ENCODE measurements at regions not wholly inside any gene's neighbourhood (a gene's known extent, or its start where the extent isn't known, plus 50 kb on each side); places are given as distances from the start of the nearest gene placed in this dataset.
A peak's percentile ranks its signal among the peaks of the same experiment; 100 is the strongest.

DNA sequence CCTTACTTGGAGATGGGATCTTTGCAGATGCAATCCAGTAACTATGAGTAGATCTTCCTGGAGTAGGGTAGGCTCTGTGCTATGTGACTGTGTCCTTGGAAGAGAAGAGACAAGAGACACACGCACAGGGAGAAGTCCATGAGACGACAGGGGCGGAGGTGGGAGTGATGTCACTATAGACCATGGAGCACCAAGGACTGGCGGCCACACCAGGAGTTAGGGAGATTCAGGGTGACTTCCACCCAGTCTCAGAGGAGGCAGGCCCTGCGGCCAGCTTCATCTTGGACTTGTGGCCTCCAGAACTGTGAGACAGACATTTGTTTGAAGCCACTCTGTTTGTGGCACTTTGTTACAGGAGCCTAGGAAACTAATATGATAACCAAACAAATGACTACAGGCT lies 177.8 kb downstream of the INHBB start:
- intact Hi-C loops (cut with DNase I): loop anchor here (5.0 kb wide), 1 partner anchor 181 kb away; no protein-coding TSS in a partner anchor
- peak in 3 of 10 donors; percentile 21 to 51 (median 41) for DNase-seq

- intact Hi-C loops (cut with DNase I): loop anchor here (5.0 kb wide), 1 partner anchor 182 kb away; no protein-coding TSS in a partner anchor
- DNase-seq: peak in 3 of 10 donors; percentile 43 to 79 (median 60)
Measured at GRCh38 chr2:120524174-120524573, 178.2 kb downstream of the INHBB start.

DNA sequence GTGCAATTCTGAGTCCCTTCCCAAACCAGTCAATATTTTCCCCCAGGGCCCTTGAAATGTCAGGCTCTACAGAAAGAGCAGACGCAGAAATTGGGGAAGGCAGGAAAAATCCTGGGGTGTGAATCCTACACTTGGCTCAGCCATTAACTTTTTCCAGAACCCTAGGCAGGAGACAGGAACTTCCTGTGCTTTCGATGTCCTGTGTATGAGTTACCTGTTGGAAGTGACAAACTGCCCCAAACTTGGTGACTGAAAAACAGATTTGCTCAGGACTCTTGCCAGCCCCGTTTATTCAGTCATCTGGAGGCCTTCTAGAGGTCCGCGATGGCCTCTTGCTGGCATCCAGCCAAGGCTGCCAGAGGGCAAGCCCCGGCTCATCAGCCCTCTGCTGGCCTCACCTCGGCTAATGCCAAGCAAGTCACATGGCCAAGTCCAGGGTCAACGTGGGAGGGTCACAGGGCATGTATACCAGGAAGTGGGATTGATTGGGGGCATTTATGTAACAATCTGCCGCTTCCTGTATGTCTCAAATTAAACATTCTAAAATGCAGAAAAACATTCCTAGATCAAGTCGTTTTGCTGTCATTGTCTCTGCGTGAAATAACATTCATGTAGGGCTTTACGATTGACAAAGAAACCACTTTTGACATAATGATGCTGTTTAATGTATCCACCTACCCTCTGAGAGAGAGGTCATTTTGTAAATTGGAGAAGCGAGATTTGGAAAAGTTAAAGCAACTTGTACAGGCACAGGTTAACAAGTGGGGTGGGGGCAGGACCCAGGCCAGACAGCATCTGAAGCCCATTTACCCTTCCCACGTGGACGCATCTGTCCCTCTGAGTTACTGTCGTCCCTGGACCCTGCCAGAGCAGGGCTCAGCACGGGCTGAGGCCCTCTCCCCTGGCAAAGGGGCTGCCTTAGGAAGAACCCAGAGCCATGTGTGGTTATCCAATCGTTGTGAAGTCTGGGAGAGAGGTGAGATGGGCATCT lies 179.4 kb downstream of the INHBB start:
- intact Hi-C loops (cut with DNase I): no loop called here

GRCh38 chr2:120526047-120526562 lies 180.2 kb downstream of the INHBB start:
- intact Hi-C loops (cut with DNase I): no loop called here
- DNase-seq: peak in 3 of 10 donors; percentile 52 to 71 (median 53)

More for the DNA sequence above, 179.4 kb downstream of the INHBB start:
- peak in 3 of 10 donors; percentile 39 to 81 (median 60) for DNase-seq

DNA sequence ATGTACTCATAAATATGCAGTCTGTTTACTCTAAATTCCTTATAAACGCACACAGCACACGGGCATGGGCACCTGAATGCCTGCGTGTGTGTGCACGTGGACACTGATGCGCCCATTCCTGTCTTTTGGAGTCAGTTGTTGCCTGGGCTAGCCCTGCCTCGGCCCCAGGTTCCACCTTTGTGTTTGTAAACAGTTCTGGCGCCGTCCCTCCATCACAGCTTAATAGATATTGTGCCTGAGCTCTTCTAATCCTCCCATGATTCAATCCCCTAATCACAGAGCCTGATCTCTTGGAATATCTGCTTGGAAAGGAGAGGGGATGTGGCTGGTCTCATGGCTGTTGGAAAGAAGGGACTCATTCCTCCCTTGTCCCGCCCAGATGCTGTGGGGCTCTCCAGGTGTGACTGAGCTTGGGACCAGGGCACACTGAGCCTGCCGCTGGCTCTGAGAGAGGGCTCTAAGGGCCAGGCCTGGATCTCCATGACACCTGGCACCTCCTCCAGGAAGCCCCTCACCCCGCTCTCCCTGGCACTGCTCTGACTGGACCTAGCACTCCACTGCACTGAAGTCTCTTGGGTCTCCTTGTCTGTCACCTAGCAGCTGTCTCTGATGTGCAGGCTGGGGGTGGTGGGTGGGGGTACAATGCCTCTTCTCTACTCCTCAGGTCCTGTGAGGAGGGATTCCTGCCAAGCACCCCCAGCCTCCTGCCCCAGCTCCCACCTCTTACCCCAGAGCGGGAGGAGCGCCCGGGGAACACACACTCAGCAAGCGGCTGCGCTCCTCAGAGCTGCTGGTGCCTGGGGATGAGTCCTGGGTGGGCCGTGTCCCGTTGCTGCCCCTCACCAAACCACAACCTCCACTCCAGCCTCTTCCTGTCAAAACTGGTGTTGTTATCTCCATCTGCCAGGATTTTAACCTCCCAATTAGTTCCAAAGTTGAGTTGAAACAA lies 181.3 kb downstream of the INHBB start:
- peak in 3 of 10 donors; percentile 43 to 83 (median 76) for DNase-seq
- intact Hi-C loops (cut with DNase I): no loop called here

DNA sequence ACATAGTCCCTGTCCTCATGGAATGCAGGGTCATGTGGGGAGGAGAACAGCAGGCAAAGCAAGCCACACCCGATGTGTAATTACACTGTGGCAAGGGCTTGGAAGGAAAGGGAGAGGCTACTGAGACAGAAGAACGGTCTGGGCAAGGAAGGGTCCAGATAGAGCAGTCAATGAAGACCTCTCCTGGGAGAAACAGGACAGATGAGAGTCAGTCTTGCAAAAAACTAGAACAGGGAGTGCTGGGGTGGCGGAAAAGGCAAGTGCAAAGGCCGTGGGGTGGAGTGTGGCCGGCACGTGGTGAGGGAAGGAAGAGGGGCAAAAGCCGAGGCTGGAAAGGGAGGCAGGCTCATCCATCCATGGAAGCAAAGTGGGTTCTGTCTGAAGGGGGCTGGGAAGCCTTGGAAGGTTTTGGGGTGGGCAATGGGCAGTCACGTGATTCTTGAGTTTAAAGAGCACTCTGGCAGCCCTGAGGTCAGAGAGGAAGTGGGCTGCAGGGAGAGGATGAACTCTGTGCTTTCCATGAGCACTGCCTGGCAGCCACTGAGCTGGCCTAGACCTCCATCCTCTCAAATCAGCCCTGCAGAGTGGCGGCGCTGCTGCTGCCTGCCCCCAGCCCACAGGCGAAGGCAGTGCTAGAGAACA lies 182.2 kb downstream of the INHBB start:
- intact Hi-C loops (cut with DNase I): no loop called here

GRCh38 chr2:120528693-120529076 lies 182.7 kb downstream of the INHBB start:
- DNase-seq: peak in 2 of 10 donors; percentile 41 to 44
- intact Hi-C loops (cut with DNase I): no loop called here

More for the DNA sequence above, 182.2 kb downstream of the INHBB start:
- peak in 3 of 10 donors; percentile 42 to 70 (median 43) for DNase-seq

GRCh38 chr2:120530781-120531180 lies 184.8 kb downstream of the INHBB start:
- intact Hi-C loops (cut with DNase I): no loop called here
- no peak for DNase-seq

GRCh38 chr2:120531365-120531764 lies 185.4 kb downstream of the INHBB start:
- DNase-seq: no peak
- intact Hi-C loops (cut with DNase I): no loop called here

- intact Hi-C loops (cut with DNase I): no loop called here
Measured at GRCh38 chr2:120531863-120532600, 186.1 kb downstream of the INHBB start.

GRCh38 chr2:120533625-120534024 lies 187.7 kb downstream of the INHBB start:
- peak in 2 of 10 donors; percentile 63 to 69 for DNase-seq
- intact Hi-C loops (cut with DNase I): no loop called here

More at GRCh38 chr2:120531863-120532600, 186.1 kb downstream of the INHBB start:
- DNase-seq: peak in 2 of 10 donors; percentile 46 to 66

- intact Hi-C loops (cut with DNase I): no loop called here
- no peak for DNase-seq
Measured at GRCh38 chr2:120534457-120534856, 188.5 kb downstream of the INHBB start.

DNA sequence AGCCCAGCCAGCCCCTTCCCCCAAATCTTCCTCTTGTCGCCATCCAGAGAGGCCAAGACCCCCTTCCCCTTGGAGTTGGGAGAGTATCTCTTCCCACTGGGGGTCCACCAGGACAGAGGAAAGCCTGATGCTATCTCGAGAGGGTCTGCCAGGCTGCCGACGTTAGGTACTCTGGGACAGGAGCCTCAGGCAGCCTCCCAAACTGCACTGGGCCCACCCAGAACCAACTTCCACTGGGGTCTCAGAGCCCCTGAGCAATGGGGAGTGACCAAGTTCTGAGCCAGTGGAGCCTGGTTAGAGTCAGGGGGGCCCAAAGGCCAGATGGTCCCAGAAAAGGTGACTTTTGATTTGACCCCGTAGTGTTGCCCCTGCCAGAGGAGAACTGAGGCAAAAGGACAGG lies 189.1 kb downstream of the INHBB start:
- intact Hi-C loops (cut with DNase I): no loop called here
- DNase-seq: peak in 1 of 10 donors; percentile 51

DNA sequence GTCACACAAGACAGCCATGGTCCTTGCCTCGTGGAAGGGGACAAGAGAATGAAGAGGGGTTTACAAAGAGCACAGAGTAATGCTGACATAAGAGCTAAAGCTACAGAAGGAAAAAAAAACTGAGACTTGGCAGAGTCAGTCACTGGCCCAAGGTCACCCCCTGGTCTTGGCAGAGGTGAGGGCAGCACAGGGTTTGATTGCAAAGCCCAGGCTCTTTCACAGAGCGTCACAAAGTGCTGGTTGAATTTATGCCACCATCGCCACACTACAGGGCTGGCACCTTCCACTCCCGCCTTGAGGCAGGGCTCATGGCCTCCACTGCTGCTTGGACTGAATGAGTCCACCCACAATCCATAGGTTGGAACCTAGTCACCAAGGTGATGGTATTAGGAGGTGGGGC lies 190.2 kb downstream of the INHBB start:
- intact Hi-C loops (cut with DNase I): no loop called here
- DNase-seq: peak in 2 of 10 donors; percentile 39 to 74

- intact Hi-C loops (cut with DNase I): no loop called here
- DNase-seq: peak in 3 of 10 donors; percentile 17 to 73 (median 32)
Measured at GRCh38 chr2:120538691-120539423, 192.9 kb downstream of the INHBB start.

DNA sequence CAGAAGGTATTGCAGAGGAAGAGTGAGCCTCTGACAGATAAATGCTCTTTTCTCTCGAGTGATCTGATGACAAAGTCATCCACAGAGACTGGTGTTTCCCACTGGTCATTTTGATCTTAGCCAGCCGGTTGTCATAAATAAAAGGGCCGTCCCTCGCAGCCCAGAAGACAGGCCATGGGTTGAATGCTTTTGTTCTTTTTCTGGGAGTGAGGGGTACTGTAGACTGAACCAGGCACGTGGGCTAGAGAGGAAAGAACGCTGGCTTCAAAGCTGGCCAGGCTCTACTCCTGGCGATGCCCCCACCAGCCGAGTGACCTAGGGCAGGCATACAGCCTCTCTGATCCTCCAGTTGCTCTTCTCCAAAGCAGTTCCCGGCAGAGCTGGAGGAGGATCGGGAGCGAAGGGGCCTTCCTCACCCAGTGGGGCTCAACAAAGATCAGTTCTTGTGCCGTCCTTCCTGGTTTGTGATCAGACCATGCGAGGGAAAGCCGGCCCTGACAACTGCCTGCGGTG lies 193.5 kb downstream of the INHBB start:
- DNase-seq: peak in 2 of 10 donors; percentile 44 to 52
- intact Hi-C loops (cut with DNase I): no loop called here

DNA sequence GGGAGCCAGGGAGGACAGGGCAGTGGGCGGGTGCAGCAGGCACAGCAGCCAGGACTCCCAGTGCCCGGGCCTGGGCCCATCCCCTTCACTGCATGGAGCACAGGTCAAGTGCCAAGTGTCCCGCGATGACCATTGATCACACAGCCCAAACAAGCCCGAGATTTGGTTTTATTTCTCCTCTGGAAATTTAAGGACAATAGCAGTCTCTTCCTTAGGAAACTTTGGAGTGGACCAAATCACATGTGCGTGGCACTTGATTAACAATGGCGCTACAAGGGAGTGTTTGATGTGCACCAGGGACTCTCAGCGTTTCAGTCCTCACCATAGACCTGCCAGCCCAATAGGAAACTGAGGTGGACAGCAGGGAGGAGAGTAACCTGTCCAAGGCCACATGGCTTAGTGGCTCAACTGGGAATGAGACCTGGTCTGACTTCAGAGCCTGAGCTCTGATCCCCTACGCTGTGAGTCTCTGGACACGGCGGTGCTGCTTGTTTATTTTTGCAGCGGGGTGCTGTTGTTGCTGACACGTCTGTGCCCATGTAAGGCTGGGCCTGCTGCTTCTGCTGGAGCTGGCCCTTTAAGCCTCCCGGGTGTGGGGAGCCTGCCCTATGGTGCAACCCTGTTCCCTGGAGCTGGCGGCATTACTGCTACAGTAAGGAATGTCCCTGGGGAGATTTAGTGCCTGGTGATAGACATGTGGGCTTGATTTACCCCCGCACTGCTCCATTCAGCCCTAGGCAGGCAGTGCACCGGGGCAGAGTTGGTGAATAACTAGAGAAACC lies 194.2 kb downstream of the INHBB start:
- peak in 3 of 10 donors; percentile 40 to 74 (median 43) for DNase-seq
- intact Hi-C loops (cut with DNase I): no loop called here
